ENCODE measurements at regions not wholly inside any gene's neighbourhood (a gene's known extent, or its start where the extent isn't known, plus 50 kb on each side); places are given as distances from the start of the nearest gene placed in this dataset.

- DNase-seq (ENCODE audit: low spot score): no peak
Measured at GRCh38 chr5:2603272-2603575, 148.3 kb downstream of the IRX2 start.

- DNase-seq (ENCODE audit: low spot score): no peak
Measured at GRCh38 chr5:2602451-2603271, 148.8 kb downstream of the IRX2 start.

- no peak for DNase-seq (ENCODE audit: low spot score)
Measured at GRCh38 chr5:2598503-2598902, 153.0 kb downstream of the IRX2 start.

GRCh38 chr5:2594701-2595100, 156.8 kb downstream of the IRX2 start:
- no peak for DNase-seq (ENCODE audit: low spot score)

- no peak for DNase-seq (ENCODE audit: low spot score)
Measured at GRCh38 chr5:2592766-2593165, 158.7 kb downstream of the IRX2 start.

- DNase-seq (ENCODE audit: low spot score): no peak
Measured at GRCh38 chr5:2591777-2592453, 159.6 kb downstream of the IRX2 start.

GRCh38 chr5:2588850-2589501, 162.5 kb downstream of the IRX2 start:
- DNase-seq (ENCODE audit: low spot score): no peak

GRCh38 chr5:2587189-2588031, 164.1 kb downstream of the IRX2 start:
- DNase-seq (ENCODE audit: low spot score): no peak

GRCh38 chr5:2586016-2586715, 165.3 kb downstream of the IRX2 start:
- DNase-seq (ENCODE audit: low spot score): no peak

GRCh38 chr5:2584579-2585269, 166.8 kb downstream of the IRX2 start:
- DNase-seq (ENCODE audit: low spot score): no peak

- no peak for DNase-seq (ENCODE audit: low spot score)
Measured at GRCh38 chr5:2582507-2582906, 169.0 kb downstream of the IRX2 start.

GRCh38 chr5:2582106-2582505, 169.4 kb downstream of the IRX2 start:
- no peak for DNase-seq (ENCODE audit: low spot score)

GRCh38 chr5:2581418-2581817, 170.1 kb downstream of the IRX2 start:
- no peak for DNase-seq (ENCODE audit: low spot score)

- DNase-seq (ENCODE audit: low spot score): no peak
Measured at GRCh38 chr5:2579126-2579525, 172.4 kb downstream of the IRX2 start.

- no peak for DNase-seq (ENCODE audit: low spot score)
Measured at GRCh38 chr5:2577312-2578036, 174.0 kb downstream of the IRX2 start.

GRCh38 chr5:2576823-2577222, 174.7 kb downstream of the IRX2 start:
- no peak for DNase-seq (ENCODE audit: low spot score)

- DNase-seq (ENCODE audit: low spot score): no peak
Measured at GRCh38 chr5:2575871-2576270, 175.6 kb downstream of the IRX2 start.

- no peak for DNase-seq (ENCODE audit: low spot score)
Measured at GRCh38 chr5:2575292-2575691, 176.2 kb downstream of the IRX2 start.

GRCh38 chr5:2574155-2574554, 177.3 kb downstream of the IRX2 start:
- DNase-seq (ENCODE audit: low spot score): no peak

GRCh38 chr5:2570586-2570985, 180.9 kb downstream of the IRX2 start:
- no peak for DNase-seq (ENCODE audit: low spot score)

Data from A172 (cell line).